GM12874 (cell line): ENCODE measurements at regions not wholly inside any gene's neighbourhood (a gene's known extent, or its start where the extent isn't known, plus 50 kb on each side); places are given as distances from the start of the nearest gene placed in this dataset.

Experiments
- TF ChIP-seq, protein P1 (sequence below): IDR thresholded peaks from 2 replicates; pipeline ENCODE4 v1.5.1; 2011; ENCODE audit warnings: low read depth, mild to moderate bottlenecking, control low read depth, low read length, moderate library complexity; ENCODE audit not compliant: insufficient read depth

DNA sequence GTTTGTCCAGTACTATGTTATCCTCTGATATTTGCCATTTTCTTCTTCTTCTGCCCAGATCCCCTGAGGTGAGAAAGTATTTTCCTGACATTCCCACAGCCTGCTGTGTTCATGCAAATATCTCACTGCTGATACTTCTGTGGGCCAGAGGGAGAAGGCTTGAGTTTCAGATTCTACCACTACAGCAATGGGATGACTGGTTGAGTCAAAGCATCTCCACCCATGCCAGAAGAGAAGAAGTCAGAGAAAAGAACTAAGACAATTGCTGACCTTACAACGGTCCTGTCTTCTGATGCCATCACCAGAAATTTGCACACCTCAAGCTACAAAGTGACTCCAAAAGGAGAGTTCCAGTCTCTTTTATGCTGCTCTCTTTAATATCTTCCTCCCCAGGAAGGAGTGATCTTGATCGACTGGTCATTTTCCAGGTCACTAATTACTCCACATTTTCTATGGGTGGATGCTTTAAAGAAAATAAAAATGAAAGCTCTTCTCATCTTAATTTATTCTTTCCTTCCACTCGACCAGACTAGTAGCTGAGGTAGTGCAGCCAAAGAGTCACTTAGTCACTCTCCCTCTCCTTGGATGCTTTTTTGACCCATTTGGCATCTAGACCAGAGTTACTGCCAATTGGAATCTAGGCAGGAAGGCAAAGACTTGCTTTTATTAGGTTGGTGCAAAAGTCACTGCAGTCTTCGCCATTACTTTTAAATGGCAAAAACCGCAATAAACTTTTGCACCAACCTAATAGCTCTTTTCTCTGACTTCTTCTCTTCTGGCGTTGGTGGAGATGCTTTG, 195.1 kb downstream of the PTPRC start:
- TF ChIP-seq, protein P1, sequence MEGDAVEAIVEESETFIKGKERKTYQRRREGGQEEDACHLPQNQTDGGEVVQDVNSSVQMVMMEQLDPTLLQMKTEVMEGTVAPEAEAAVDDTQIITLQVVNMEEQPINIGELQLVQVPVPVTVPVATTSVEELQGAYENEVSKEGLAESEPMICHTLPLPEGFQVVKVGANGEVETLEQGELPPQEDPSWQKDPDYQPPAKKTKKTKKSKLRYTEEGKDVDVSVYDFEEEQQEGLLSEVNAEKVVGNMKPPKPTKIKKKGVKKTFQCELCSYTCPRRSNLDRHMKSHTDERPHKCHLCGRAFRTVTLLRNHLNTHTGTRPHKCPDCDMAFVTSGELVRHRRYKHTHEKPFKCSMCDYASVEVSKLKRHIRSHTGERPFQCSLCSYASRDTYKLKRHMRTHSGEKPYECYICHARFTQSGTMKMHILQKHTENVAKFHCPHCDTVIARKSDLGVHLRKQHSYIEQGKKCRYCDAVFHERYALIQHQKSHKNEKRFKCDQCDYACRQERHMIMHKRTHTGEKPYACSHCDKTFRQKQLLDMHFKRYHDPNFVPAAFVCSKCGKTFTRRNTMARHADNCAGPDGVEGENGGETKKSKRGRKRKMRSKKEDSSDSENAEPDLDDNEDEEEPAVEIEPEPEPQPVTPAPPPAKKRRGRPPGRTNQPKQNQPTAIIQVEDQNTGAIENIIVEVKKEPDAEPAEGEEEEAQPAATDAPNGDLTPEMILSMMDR: no peak

DNA sequence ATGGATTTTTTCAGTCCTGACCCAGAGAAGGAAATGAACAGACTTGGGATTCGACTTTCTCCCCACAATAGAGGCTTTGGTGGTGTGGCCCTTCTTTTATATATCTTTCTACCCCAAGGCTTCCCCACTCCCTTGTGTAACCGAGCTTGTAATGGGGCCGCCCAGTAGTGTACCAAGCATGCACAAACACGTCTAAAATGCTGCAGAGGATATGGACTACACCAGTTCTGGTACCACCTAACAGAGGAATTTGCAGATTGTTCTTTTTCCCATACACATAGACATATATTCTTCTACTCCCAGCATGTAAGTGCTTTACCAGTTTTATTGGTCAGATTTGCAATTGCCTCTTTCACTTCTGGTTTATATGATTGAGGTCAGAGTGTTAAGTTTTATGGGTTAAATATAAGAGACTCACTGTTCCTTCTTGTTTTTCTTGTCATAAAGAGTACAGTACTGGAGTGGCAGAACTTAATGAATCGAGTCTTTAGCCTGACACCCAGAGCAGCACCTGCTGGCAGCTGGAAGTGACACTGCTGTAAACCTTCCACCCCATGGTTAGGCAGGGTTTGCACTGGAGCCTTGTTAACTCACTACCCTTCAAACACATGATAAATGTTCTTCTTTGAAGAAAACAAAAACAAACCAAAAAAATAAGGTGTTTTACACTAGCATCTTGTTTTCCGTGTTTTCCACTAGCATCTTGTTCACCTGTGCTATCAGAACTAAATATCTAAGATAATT, 198.6 kb downstream of the PTPRC start:
- TF ChIP-seq, protein P1: no peak

DNA sequence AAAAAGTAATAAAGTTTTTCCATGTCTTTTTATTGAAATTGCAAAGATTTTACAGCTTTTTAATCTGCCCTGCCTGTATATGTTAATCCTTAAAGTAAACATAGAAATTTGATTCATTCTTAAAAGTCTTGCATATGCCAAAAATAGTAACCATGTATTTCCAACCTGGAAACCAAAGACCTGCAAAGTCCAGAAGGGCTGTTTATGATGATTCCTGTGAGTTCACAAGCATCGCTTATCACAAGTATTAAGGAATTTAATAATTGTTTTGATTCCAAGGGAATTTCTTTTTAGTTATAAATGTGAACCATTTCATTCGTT, 199.1 kb downstream of the PTPRC start:
- TF ChIP-seq, protein P1: no peak

DNA sequence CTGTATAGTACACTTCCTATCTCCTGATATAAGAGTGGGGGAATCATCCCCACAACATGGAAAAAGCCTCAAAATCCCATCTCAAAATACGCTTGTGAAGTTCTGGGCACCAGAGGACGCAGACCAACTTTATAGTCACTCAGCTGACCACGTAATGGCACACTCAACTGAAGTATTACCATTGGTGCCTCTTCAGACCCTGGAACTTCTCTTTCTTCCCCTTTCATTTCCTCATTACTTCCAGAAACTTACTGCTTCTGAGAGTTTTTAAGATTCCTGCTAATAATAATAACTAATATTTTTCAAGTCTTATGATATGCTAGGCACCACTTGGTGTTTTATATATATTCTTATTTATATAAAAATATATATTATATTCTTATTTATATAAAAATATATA, 202.6 kb downstream of the PTPRC start:
- TF ChIP-seq, protein P1: no peak

DNA sequence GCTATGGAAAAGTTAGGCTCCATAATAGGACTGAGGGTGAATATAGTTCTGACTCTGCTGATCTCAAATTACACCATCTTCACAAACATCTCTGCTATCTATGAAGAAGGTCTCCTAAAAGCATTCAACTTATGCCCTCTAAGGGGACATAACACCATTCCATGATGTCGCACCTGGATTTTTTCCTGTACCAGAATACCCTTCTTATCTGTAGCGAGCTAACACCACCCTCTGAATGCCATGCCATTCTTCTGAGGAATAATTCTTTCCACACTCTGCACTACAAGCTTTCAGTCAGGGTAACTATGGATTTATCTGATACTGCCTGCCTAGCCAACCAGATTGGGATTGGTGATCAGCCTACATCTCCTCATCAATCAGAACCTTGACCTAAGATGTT, 203.8 kb downstream of the PTPRC start:
- TF ChIP-seq, protein P1: no peak

DNA sequence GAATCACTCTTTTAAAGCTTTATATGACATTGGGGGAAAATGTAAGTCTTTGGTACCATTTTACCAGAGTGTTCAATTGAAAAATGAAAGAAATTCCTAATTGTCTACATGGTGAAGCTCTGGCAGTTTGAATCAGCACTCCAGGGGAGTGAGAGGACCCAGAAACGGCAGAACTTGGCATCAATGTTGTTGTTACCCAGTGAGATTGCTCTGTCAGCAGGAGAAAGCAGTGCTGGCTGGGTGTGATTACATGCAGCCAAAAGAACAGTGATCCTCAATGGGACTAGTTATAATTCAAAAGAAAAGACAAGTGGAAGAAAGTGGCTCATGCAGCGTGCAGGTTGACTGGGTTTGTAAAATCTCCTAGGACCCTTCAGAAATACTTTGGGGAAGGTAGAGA, 206.4 kb downstream of the PTPRC start:
- TF ChIP-seq, protein P1: no peak

DNA sequence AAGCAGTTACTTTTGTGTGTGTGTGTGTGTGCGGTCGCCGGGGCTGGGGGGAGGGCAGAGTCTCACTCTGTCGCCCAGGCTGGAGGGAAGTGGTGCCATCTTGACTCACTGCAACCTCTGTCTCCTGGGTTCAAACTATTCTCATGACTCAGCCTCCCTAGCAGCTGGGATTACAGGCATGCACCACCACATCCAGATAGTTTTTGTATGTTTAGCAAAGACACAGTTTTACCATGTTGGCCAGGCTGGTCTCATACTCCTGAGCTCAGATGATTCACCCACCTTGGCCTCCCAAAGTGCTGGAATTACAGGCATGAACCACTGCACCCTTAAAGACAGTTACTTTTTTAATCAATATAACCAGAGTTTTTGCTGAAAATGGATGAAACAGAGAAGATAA, 207.0 kb downstream of the PTPRC start:
- TF ChIP-seq, protein P1: no peak
